Gastroesophageal sphincter (tissue), 4 donors: ENCODE measurements at regions not wholly inside any gene's neighbourhood (a gene's known extent, or its start where the extent isn't known, plus 50 kb on each side); places are given as distances from the start of the nearest gene placed in this dataset.

ENCODE experiments used
- ATAC-seq: fragments of 150-250 bp; one replicate; pipeline ENCODE4 v1.9.1; 2016; ENCODE audit warnings: mild to moderate bottlenecking, moderate library complexity
- H3K27ac ChIP-seq, 4 donors: fragments of 200-600 bp; sonication (generic) in 3 of 4; 1 replicate in 3 of 4; 2 replicates in 1 of 4; pipeline ENCODE4 v1.5.1; 2016 to 2019
- H3K27me3 ChIP-seq: fragments of 200-600 bp; sonication (generic); one replicate; pipeline ENCODE4 v1.5.1; 2019
- H3K36me3 ChIP-seq, 2 donors: fragments of 200-600 bp; sonication (generic); one replicate each; pipeline ENCODE4 v1.5.1; 2019; ENCODE audit warnings: control low read depth in 1 of 2
- H3K4me1 ChIP-seq, 3 donors: fragments of 200-600 bp; sonication (generic); 1 replicate in 2 of 3; 2 replicates in 1 of 3; pipeline ENCODE4 v1.5.1; 2016 to 2019; ENCODE audit warnings: control low read depth in 2 of 3
- H3K4me3 ChIP-seq, 2 donors: fragments of 200-600 bp; sonication (generic); one replicate each; pipeline ENCODE4 v1.5.1; 2019; ENCODE audit warnings: mild to moderate bottlenecking in 1 of 2, moderate library complexity in 1 of 2
- H3K9me3 ChIP-seq, 3 donors: fragments of 200-600 bp; sonication (generic); one replicate each; pipeline ENCODE4 v1.5.1; 2017 to 2019; ENCODE audit warnings: control low read depth in 2 of 3
- EP300 ChIP-seq: sonication (generic); formaldehyde crosslinking; IDR thresholded peaks from one replicate; pipeline ENCODE4 v1.6.1; 2017; ENCODE audit warnings: antibody characterized with exemption, mild to moderate bottlenecking
- POLR2A ChIP-seq, 2 donors: fragments of 450-650 bp; IDR thresholded peaks; one replicate each; pipeline ENCODE4 v1.6.1; 2017; ENCODE audit warnings: antibody characterized with exemption in 2 of 2, mild to moderate bottlenecking in 2 of 2, moderate library complexity in 1 of 2
- POLR2AphosphoS5 ChIP-seq: sonication (generic); formaldehyde crosslinking; IDR thresholded peaks from one replicate; pipeline ENCODE4 v1.6.1; 2017; ENCODE audit warnings: antibody characterized with exemption
- WGBS, 2 donors: methylation state at CpG; one replicate each; pipeline ENCODE4 v1.1.5; 2018; ENCODE audit warnings: low coverage in 1 of 2; 5-methylcytosine and 5-hydroxymethylcytosine counted together
- TF ChIP-seq, protein P1 (sequence below), 4 experiments: fragments of 200-600 bp in 2 of 4; fragments of 450-650 bp in 2 of 4; sonication (generic) in 1 of 4; IDR thresholded peaks; one replicate each; pipeline ENCODE4 v1.5.1; 2017 to 2019; ENCODE audit warnings: antibody characterized with exemption in 4 of 4, mild to moderate bottlenecking in 2 of 4, moderate library complexity in 2 of 4

DNA sequence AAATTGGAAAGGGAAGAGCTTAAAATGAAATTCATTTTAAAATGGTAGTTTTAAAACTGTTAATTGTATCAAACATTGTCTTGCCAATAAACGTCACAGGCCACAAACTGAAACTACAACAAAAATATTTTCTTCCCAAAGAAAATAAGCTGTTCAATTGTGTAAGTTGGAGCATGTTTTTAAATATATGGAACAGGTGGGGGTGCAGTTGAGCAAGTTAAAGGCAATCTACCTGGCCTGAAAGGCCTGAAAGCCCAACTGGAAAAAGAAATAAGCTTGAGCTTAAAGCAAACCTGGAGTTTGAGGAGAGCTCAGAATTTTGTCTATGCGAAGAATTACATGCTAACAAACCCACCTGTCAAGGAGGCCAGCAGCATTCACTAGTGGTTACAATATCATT, 439.5 kb downstream of the ACTL7B start:
- H3K36me3 ChIP-seq = no peaks in the 10 kb centered on the region
- H3K4me3 ChIP-seq = no peak overlapping the region
- no peaks in the 10 kb centered on the region for H3K4me1 ChIP-seq
- 48 to 84% methylated on average over 2 of the region's 2 CpGs for WGBS, 2 donors
- no peak for ATAC-seq
- peaks cover 0 to 8% (median 0%) of the 10 kb centered on the region in 3 donors for H3K9me3 ChIP-seq
- H3K27me3 ChIP-seq = no peaks in the 10 kb centered on the region
- TF ChIP-seq EP300 (no peak), POLR2AphosphoS5 (no peak), POLR2A (IDR thresholded peaks at IDR 0.05) (no peak)
- TF ChIP-seq, protein P1, sequence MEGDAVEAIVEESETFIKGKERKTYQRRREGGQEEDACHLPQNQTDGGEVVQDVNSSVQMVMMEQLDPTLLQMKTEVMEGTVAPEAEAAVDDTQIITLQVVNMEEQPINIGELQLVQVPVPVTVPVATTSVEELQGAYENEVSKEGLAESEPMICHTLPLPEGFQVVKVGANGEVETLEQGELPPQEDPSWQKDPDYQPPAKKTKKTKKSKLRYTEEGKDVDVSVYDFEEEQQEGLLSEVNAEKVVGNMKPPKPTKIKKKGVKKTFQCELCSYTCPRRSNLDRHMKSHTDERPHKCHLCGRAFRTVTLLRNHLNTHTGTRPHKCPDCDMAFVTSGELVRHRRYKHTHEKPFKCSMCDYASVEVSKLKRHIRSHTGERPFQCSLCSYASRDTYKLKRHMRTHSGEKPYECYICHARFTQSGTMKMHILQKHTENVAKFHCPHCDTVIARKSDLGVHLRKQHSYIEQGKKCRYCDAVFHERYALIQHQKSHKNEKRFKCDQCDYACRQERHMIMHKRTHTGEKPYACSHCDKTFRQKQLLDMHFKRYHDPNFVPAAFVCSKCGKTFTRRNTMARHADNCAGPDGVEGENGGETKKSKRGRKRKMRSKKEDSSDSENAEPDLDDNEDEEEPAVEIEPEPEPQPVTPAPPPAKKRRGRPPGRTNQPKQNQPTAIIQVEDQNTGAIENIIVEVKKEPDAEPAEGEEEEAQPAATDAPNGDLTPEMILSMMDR (IDR thresholded peaks at IDR 0.05) = no peak
- H3K27ac ChIP-seq = no peak overlapping the region

- Histone ChIP-seq H3K27ac (no peak overlapping the region), H3K27me3 (no peaks in the 10 kb centered on the region), H3K9me3 (no peaks in the 10 kb centered on the region), H3K4me1 (no peaks in the 10 kb centered on the region), H3K4me3 (no peak overlapping the region), H3K36me3 (no peaks in the 10 kb centered on the region)
- no peak for ATAC-seq
- WGBS, 2 donors = 75 to 83% methylated on average over 2 of the region's 2 CpGs
- TF ChIP-seq POLR2A (IDR thresholded peaks at IDR 0.05) (no peak), POLR2AphosphoS5 (no peak), EP300 (no peak)
- TF ChIP-seq, protein P1 (IDR thresholded peaks at IDR 0.05) = no peak
Observed at GRCh38 chr9:108413809-108414208, 442.0 kb downstream of the ACTL7B start.

GRCh38 chr9:108412755-108413154, 443.0 kb downstream of the ACTL7B start:
- H3K4me3 ChIP-seq = no peak overlapping the region
- no peak for ATAC-seq
- H3K27ac ChIP-seq = no peak overlapping the region
- no peaks in the 10 kb centered on the region for H3K27me3 ChIP-seq
- H3K36me3 ChIP-seq = no peaks in the 10 kb centered on the region
- WGBS, 2 donors = 69% methylated on average over 4 of the region's 4 CpGs; no CpG with 5 or more reads in 1 of the 2 donors
- H3K9me3 ChIP-seq = no peaks in the 10 kb centered on the region
- no peaks in the 10 kb centered on the region for H3K4me1 ChIP-seq
- TF ChIP-seq, protein P1 (IDR thresholded peaks at IDR 0.05) = no peak
- no peak for TF ChIP-seq POLR2A (IDR thresholded peaks at IDR 0.05)
- TF ChIP-seq EP300 = no peak
- no peak for TF ChIP-seq POLR2AphosphoS5

DNA sequence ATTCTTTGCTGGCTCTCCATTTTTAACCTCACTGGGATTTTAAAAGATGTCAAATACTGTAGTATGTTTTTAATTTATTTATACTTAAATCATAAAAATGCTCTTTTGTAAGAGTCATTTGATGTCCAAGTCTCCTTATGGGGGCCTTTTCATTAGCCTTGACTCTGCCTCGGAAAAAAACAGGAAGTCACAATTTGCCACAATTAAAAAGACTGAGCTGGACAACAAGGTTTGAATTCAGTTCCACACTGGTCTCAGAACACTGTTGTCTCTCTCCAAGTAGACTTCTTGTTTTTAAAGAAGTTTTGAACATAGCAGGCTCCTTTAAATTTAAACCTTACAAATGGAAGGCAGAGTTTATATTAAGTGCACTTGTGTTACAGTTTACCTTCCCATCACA, 444.2 kb downstream of the ACTL7B start:
- TF ChIP-seq, protein P1 (IDR thresholded peaks at IDR 0.05) = no peak
- TF ChIP-seq EP300 = no peak
- no peak for TF ChIP-seq POLR2A (IDR thresholded peaks at IDR 0.05)
- no peak for TF ChIP-seq POLR2AphosphoS5
- ATAC-seq = no peak
- Histone ChIP-seq H3K27ac (no peak overlapping the region), H3K4me1 (no peaks in the 10 kb centered on the region), H3K36me3 (no peaks in the 10 kb centered on the region), H3K27me3 (no peaks in the 10 kb centered on the region), H3K9me3 (no peaks in the 10 kb centered on the region), H3K4me3 (no peak overlapping the region)
- 58 to 63% methylated on average over 1 of the region's 1 CpG for WGBS, 2 donors

DNA sequence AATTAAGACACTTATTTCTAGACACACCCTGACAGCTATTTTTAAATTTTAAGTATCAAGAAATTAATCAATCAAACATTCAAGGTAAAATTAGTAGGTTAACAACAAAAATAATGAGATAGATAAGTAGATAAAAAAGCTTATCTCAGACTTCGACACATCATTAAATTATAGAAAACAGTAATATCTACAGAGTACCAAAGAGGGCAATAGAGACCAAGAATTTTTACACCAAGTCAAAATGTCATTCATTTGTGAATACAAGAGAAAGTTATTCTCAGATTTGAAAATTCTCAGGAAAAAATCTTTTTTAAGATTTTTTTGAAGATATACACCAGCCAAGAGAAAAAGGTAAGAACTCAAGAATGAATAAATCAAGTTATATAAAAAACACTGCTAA, 445.6 kb downstream of the ACTL7B start:
- H3K4me1 ChIP-seq = no peaks in the 10 kb centered on the region
- no peaks in the 10 kb centered on the region for H3K9me3 ChIP-seq
- no peaks in the 10 kb centered on the region for H3K36me3 ChIP-seq
- ATAC-seq = no peak
- no peak for TF ChIP-seq POLR2A (IDR thresholded peaks at IDR 0.05)
- TF ChIP-seq, protein P1 (IDR thresholded peaks at IDR 0.05) = no peak
- no peak overlapping the region for H3K4me3 ChIP-seq
- H3K27me3 ChIP-seq = no peaks in the 10 kb centered on the region
- WGBS, 2 donors = 80 to 88% methylated on average over 1 of the region's 1 CpG
- H3K27ac ChIP-seq = no peak overlapping the region
